ENCODE measurements at regions not wholly inside any gene's neighbourhood (a gene's known extent, or its start where the extent isn't known, plus 50 kb on each side); places are given as distances from the start of the nearest gene placed in this dataset.

GRCh38 chr15:70252951-70253320, 155.2 kb upstream of the TLE3 start:
- H3K27ac ChIP-seq, result no peak overlapping the region
- no peak for ATAC-seq (ENCODE audit: insufficient number of reproducible peaks, low FRiP score, low read depth)
- H3K9me3 ChIP-seq, result no peaks in the 10 kb centered on the region
- peaks cover 0 to 2% of the 10 kb centered on the region in 2 donors for H3K4me1 ChIP-seq (ENCODE audit: control insufficient read depth in 1 of 2, low read depth in 2 of 2)
- no peaks in the 10 kb centered on the region for H3K36me3 ChIP-seq
- H3K27me3 ChIP-seq (replicated peaks; ENCODE audit: insufficient read depth), result no peaks in the 10 kb centered on the region
- H3K4me3 ChIP-seq, result no peak overlapping the region
- DNase-seq (ENCODE audit: low spot score), result no peak
- TF ChIP-seq CTCF (IDR thresholded peaks at IDR 0.05), result no peak

- H3K4me1 ChIP-seq (ENCODE audit: control insufficient read depth in 1 of 2, low read depth in 2 of 2), result no peaks in the 10 kb centered on the region
- no peaks in the 10 kb centered on the region for H3K9me3 ChIP-seq
- no peak for DNase-seq (ENCODE audit: low spot score)
- no peak overlapping the region for H3K4me3 ChIP-seq
- no peaks in the 10 kb centered on the region for H3K27me3 ChIP-seq (replicated peaks; ENCODE audit: insufficient read depth)
- ATAC-seq (ENCODE audit: insufficient number of reproducible peaks, low FRiP score, low read depth), result no peak
- H3K36me3 ChIP-seq, result no peaks in the 10 kb centered on the region
- H3K27ac ChIP-seq, result no peak overlapping the region
- TF ChIP-seq CTCF (IDR thresholded peaks at IDR 0.05), result no peak
Observed at GRCh38 chr15:70252056-70252950, 154.6 kb upstream of the TLE3 start.

GRCh38 chr15:70251246-70251990, 153.7 kb upstream of the TLE3 start:
- Histone ChIP-seq H3K9me3 (no peaks in the 10 kb centered on the region), H3K27me3 (replicated peaks; ENCODE audit: insufficient read depth) (no peaks in the 10 kb centered on the region), H3K36me3 (no peaks in the 10 kb centered on the region), H3K27ac (no peak overlapping the region), H3K4me3 (no peak overlapping the region), H3K4me1 (ENCODE audit: control insufficient read depth in 1 of 2, low read depth in 2 of 2) (no peaks in the 10 kb centered on the region)
- ATAC-seq (ENCODE audit: insufficient number of reproducible peaks, low FRiP score, low read depth), result no peak
- TF ChIP-seq CTCF (IDR thresholded peaks at IDR 0.05), result no peak
- no peak for DNase-seq (ENCODE audit: low spot score)

GRCh38 chr15:70250208-70251201, 152.8 kb upstream of the TLE3 start:
- DNase-seq (ENCODE audit: low spot score) (no peak), ATAC-seq (ENCODE audit: insufficient number of reproducible peaks, low FRiP score, low read depth) (no peak)
- no peak overlapping the region for H3K27ac ChIP-seq
- no peak overlapping the region for H3K4me3 ChIP-seq
- no peaks in the 10 kb centered on the region for H3K4me1 ChIP-seq (ENCODE audit: control insufficient read depth in 1 of 2, low read depth in 2 of 2)
- TF ChIP-seq CTCF (IDR thresholded peaks at IDR 0.05), result no peak
- H3K27me3 ChIP-seq (replicated peaks; ENCODE audit: insufficient read depth), result no peaks in the 10 kb centered on the region
- no peaks in the 10 kb centered on the region for H3K9me3 ChIP-seq
- no peaks in the 10 kb centered on the region for H3K36me3 ChIP-seq
